ENCODE measurements at regions not wholly inside any gene's neighbourhood (a gene's known extent, or its start where the extent isn't known, plus 50 kb on each side); places are given as distances from the start of the nearest gene placed in this dataset.
"Not testable (repeated sequence)": the region's sequence is repeated elsewhere in the genome, so short reads cannot be mapped to it uniquely, and the experiment has no call there.

- TF ChIP-seq, protein P1, sequence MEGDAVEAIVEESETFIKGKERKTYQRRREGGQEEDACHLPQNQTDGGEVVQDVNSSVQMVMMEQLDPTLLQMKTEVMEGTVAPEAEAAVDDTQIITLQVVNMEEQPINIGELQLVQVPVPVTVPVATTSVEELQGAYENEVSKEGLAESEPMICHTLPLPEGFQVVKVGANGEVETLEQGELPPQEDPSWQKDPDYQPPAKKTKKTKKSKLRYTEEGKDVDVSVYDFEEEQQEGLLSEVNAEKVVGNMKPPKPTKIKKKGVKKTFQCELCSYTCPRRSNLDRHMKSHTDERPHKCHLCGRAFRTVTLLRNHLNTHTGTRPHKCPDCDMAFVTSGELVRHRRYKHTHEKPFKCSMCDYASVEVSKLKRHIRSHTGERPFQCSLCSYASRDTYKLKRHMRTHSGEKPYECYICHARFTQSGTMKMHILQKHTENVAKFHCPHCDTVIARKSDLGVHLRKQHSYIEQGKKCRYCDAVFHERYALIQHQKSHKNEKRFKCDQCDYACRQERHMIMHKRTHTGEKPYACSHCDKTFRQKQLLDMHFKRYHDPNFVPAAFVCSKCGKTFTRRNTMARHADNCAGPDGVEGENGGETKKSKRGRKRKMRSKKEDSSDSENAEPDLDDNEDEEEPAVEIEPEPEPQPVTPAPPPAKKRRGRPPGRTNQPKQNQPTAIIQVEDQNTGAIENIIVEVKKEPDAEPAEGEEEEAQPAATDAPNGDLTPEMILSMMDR (IDR thresholded peaks at IDR 0.05; ENCODE audit: low read depth, low read length, missing control alignments), result no peak
- DNase-seq (ENCODE audit: extremely low read depth, low read depth), result no peak
- H3K4me3 ChIP-seq (replicated peaks; ENCODE audit: low read depth, low read length), result no peak overlapping the region
These were observed 255.0 kb downstream of the MAGEB5 start for GRCh38 chrX:26470941-26471340.

DNA sequence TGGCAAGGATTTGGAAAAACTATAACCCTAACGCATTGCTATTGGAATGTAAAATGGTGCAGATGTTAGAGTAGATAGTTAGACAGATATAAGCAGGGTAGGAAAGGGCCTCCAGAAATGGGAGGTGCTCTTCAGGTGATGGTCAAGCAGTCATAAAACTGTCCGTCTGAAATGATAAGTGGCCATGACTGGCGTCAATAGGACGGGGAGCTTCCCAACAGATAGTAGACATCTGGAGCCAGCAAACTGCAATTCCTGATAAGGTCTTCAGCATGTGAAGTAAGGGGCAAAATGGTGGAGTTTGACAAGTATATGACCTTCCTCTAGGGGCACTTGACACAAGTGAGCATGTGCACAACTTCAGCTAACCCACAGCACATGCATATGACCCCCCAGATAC, 250.4 kb downstream of the MAGEB5 start:
- H3K4me3 ChIP-seq (replicated peaks; ENCODE audit: low read depth, low read length), result no peak overlapping the region
- DNase-seq (ENCODE audit: extremely low read depth, low read depth), result no peak
- TF ChIP-seq, protein P1 (IDR thresholded peaks at IDR 0.05; ENCODE audit: low read depth, low read length, missing control alignments), result no peak

GRCh38 chrX:26445288-26445687, 229.3 kb downstream of the MAGEB5 start:
- TF ChIP-seq, protein P1 (IDR thresholded peaks at IDR 0.05; ENCODE audit: low read depth, low read length, missing control alignments), result no peak

DNA sequence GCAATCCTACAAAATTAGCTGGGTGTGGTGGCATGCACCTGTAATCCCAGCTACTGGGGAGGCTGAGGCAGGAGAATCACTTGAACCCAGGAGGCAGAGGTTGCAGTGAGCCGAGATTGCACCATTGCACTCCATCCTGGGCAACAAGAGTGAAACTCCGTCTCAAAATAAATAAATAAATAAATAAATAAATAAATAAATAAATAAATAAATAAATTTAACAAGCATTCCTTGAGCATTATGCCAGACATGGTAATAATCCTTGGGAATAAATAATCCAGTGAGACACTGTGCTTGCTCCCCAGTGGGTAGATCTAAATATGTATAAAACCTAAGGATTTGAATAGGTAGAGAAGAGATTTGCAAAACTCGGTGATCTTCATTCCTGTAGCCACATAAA, 228.4 kb downstream of the MAGEB5 start:
- not testable (repeated sequence) for H3K4me3 ChIP-seq (replicated peaks; ENCODE audit: low read depth, low read length); DNase-seq (ENCODE audit: extremely low read depth, low read depth)

More at GRCh38 chrX:26445288-26445687, 229.3 kb downstream of the MAGEB5 start:
- no peak overlapping the region for H3K4me3 ChIP-seq (replicated peaks; ENCODE audit: low read depth, low read length)
- DNase-seq (ENCODE audit: extremely low read depth, low read depth), result no peak

DNA sequence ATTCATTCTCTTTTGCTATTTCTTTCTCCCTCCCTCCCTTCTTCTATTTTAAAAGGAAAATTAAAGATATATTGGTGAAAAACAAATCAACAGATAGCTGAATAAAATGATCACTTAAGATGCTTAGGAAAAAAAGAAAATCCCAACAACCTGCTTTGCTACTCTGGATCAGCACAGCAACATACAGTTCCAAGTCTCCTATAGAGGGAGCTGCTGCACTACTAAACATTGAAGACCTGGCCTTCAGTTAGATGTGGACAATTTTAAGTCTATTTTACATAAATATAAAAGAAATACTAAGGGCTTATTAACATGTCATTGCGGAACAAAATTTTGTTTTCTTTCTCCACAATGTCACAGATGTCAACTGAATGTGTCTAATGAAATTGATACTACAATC, 226.4 kb downstream of the MAGEB5 start:
- DNase-seq (ENCODE audit: extremely low read depth, low read depth), result no peak
- TF ChIP-seq, protein P1 (IDR thresholded peaks at IDR 0.05; ENCODE audit: low read depth, low read length, missing control alignments), result no peak
- H3K4me3 ChIP-seq (replicated peaks; ENCODE audit: low read depth, low read length), result no peak overlapping the region

DNA sequence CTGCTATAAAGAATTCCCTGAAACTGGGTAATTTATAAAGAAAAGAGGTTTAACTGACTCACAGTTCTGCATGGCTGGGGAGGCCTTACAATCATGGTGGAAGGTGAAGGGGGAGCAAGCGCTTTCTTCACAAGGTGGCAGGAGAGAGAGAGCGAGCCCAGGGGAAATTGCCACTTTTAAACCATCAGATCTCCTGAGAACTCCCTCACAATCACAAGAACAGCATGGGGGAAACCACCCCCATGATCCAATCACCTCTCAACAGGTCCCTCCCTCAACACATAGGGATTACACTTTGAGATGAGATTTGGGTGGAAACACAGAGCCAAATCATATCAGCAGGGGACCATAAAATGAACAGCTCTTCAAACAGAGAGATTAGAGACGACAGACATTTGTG, 198.6 kb downstream of the MAGEB5 start:
- TF ChIP-seq, protein P1 (IDR thresholded peaks at IDR 0.05; ENCODE audit: low read depth, low read length, missing control alignments), result no peak
- H3K4me3 ChIP-seq (replicated peaks; ENCODE audit: low read depth, low read length), result no peak overlapping the region
- DNase-seq (ENCODE audit: extremely low read depth, low read depth), result no peak

DNA sequence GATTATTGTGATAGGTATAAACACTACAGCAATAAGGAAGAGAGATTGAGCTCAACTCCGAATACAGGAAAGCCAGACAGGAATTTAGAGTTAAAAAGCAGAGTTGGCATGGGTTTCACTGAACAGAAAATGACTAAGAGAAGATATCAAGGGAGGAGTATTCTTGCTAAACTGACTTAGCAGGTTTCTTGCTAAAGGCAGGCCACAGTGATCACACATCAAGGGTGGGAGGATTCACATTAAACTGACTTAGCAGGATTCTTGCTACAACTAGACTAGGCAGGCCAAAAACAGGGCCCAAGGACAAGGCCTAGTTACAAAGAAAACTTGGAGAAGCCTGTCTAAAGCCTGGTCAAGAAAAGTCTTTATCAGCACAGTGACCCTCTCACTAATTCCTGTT, 195.1 kb downstream of the MAGEB5 start:
- DNase-seq (ENCODE audit: extremely low read depth, low read depth), result no peak
- TF ChIP-seq, protein P1 (IDR thresholded peaks at IDR 0.05; ENCODE audit: low read depth, low read length, missing control alignments), result no peak

More for the DNA sequence above, 195.1 kb downstream of the MAGEB5 start:
- no peak overlapping the region for H3K4me3 ChIP-seq (replicated peaks; ENCODE audit: low read depth, low read length)
